ENCODE measurements at regions not wholly inside any gene's neighbourhood (a gene's known extent, or its start where the extent isn't known, plus 50 kb on each side); places are given as distances from the start of the nearest gene placed in this dataset.

- no peak for TF ChIP-seq SIN3A (IDR thresholded peaks at IDR 0.05; ENCODE audit: borderline replicate concordance, insufficient read depth, low read depth, low read length)
- TF ChIP-seq, protein P1, sequence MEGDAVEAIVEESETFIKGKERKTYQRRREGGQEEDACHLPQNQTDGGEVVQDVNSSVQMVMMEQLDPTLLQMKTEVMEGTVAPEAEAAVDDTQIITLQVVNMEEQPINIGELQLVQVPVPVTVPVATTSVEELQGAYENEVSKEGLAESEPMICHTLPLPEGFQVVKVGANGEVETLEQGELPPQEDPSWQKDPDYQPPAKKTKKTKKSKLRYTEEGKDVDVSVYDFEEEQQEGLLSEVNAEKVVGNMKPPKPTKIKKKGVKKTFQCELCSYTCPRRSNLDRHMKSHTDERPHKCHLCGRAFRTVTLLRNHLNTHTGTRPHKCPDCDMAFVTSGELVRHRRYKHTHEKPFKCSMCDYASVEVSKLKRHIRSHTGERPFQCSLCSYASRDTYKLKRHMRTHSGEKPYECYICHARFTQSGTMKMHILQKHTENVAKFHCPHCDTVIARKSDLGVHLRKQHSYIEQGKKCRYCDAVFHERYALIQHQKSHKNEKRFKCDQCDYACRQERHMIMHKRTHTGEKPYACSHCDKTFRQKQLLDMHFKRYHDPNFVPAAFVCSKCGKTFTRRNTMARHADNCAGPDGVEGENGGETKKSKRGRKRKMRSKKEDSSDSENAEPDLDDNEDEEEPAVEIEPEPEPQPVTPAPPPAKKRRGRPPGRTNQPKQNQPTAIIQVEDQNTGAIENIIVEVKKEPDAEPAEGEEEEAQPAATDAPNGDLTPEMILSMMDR (IDR thresholded peaks at IDR 0.05): no peak
Measured at GRCh38 chr21:28822486-28823335, 170.0 kb downstream of the LTN1 start.
